DND-41 (cell line): ENCODE measurements at regions not wholly inside any gene's neighbourhood (a gene's known extent, or its start where the extent isn't known, plus 50 kb on each side); places are given as distances from the start of the nearest gene placed in this dataset.

Experiments
- EZH2 ChIP-seq: IDR thresholded peaks from 3 replicates; pipeline ENCODE4 v1.6.1; 2012; ENCODE audit warnings: borderline replicate concordance, low read depth, mild to moderate bottlenecking, moderate library complexity, low read length, inconsistent platforms; ENCODE audit not compliant: severe bottlenecking
- TF ChIP-seq, protein P1 (sequence below): IDR thresholded peaks from 2 replicates; pipeline ENCODE4 v1.5.1; 2012; ENCODE audit warnings: borderline replicate concordance, low read length, moderate library complexity, mild to moderate bottlenecking; ENCODE audit not compliant: poor library complexity, severe bottlenecking; ENCODE audit errors: extremely low read depth

DNA sequence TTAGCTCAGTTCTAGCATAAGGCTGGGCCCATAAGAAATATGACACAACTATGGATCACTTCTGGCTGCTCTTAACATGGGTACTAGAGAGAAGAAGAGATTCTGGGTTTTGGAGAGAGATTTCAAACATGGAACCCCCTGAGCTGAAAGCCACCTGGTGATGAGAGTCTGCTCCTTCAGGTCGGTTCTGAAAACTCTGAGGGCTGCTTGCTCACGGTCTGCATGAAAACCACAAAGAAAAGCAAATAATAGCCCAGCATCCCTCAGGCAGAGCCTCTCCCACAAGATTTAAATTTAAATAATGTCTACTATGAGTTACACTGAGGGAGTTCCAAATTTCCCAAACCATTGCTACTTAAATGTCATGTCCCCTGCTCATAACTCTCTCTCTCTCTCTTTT, 301.5 kb downstream of the BMP7 start:
- TF ChIP-seq, protein P1, sequence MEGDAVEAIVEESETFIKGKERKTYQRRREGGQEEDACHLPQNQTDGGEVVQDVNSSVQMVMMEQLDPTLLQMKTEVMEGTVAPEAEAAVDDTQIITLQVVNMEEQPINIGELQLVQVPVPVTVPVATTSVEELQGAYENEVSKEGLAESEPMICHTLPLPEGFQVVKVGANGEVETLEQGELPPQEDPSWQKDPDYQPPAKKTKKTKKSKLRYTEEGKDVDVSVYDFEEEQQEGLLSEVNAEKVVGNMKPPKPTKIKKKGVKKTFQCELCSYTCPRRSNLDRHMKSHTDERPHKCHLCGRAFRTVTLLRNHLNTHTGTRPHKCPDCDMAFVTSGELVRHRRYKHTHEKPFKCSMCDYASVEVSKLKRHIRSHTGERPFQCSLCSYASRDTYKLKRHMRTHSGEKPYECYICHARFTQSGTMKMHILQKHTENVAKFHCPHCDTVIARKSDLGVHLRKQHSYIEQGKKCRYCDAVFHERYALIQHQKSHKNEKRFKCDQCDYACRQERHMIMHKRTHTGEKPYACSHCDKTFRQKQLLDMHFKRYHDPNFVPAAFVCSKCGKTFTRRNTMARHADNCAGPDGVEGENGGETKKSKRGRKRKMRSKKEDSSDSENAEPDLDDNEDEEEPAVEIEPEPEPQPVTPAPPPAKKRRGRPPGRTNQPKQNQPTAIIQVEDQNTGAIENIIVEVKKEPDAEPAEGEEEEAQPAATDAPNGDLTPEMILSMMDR: no peak
- TF ChIP-seq EZH2: no peak
